Activated CD4-positive, alpha-beta memory T cell treated with anti-CD3 and anti-CD28 coated beads, Interleukin-2, amount 10 ng/mL, durations not matched to agents 7 days and 5 days (primary cell): ENCODE measurements at regions not wholly inside any gene's neighbourhood (a gene's known extent, or its start where the extent isn't known, plus 50 kb on each side); places are given as distances from the start of the nearest gene placed in this dataset.
"Not testable (repeated sequence)": the region's sequence is repeated elsewhere in the genome, so short reads cannot be mapped to it uniquely, and the experiment has no call there.

Experiments used
- CTCF ChIA-PET: fragments of 350-600 bp; sonication (Branson Sonifier 250); formaldehyde crosslinking; loops from one replicate; lab custom pipeline; 2021; ENCODE audit warnings: antibody characterized with exemption, inconsistent platforms; lab: Charles Lee
- POLR2A ChIA-PET: fragments of 350-600 bp; sonication (Branson Sonifier 250); formaldehyde crosslinking; loops from one replicate; lab custom pipeline; 2021; ENCODE audit warnings: antibody characterized with exemption; lab: Charles Lee
- DNase-seq: peaks from one replicate; pipeline ENCODE4 v3.0.0-alpha.2; 2020
- H3K27ac Mint-ChIP-seq: one replicate; pipeline ENCODE4 v1.8.0; 2021; ENCODE audit warnings: mild to moderate bottlenecking, mixed read lengths
- H3K27me3 Mint-ChIP-seq: one replicate; pipeline ENCODE4 v1.8.0; 2021; ENCODE audit warnings: mixed read lengths
- H3K36me3 Mint-ChIP-seq: one replicate; pipeline ENCODE4 v1.8.0; 2021; ENCODE audit warnings: low read depth, mixed read lengths
- H3K4me1 Mint-ChIP-seq: one replicate; pipeline ENCODE4 v1.8.0; 2021; ENCODE audit warnings: mixed read lengths
- H3K4me3 Mint-ChIP-seq: one replicate; pipeline ENCODE4 v1.8.0; 2021; ENCODE audit warnings: mild to moderate bottlenecking, mixed read lengths
- H3K9me3 Mint-ChIP-seq: one replicate; pipeline ENCODE4 v1.8.0; 2021; ENCODE audit warnings: mixed read lengths

DNA sequence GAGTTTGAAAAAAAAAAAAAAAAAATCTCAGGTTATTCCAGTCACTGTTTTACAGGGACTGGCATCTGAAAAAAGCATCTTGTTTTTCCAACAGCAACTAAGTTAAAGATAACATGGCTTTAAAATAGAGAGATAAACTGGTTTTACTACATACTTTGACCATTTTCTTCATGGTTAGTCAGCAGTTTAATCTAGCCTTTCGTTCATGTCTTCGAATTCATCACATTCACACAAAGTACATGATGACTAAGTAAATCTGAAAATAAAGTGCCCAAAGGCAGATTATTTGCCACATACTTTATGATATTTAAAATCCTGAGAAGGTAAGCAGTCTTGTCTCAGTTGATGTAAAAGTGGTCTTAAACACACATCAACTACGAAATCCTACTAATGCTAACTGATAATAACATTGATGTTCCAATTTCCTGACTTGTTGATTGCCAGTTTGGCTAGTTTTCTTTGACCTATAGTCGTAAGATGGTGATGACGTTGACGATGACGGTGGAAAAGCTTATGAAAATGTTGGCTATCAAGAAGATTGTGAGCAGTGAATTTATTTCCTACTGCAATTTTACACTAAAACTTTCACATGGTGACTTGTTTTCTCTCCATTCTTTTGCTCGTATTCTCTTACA lies 540.5 kb upstream of the BOD1L1 start:
- no peak overlapping the region for H3K27ac Mint-ChIP-seq
- DNase-seq, result no peak
- H3K4me3 Mint-ChIP-seq, result no peak overlapping the region
- no peaks in the 10 kb centered on the region for H3K27me3 Mint-ChIP-seq
- no peaks in the 10 kb centered on the region for H3K36me3 Mint-ChIP-seq
- POLR2A ChIA-PET, result no interaction called here
- CTCF ChIA-PET, result no interaction called here
- peaks cover 7% of the 10 kb centered on the region for H3K9me3 Mint-ChIP-seq
- H3K4me1 Mint-ChIP-seq, result no peaks in the 10 kb centered on the region

DNA sequence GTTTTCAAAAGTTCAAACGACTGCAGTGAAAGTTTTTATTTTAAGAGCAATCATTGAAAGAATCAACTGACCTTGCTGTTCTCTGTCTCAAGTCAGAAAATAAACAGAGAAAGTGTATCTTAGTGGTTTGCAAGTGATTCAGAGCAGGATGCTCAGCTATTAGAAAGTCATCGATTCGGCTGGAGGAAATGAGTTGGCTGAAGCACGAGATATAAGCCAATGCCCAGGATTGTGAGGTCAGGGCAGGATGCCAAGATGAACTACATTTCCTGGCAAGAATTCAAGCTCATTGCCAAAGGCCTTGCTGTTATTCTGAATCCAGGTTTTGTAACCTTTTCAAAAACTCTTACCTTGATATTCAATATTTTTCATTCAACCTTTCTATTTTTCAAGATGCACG lies 541.4 kb upstream of the BOD1L1 start:
- DNase-seq, result no peak
- no peaks in the 10 kb centered on the region for H3K36me3 Mint-ChIP-seq
- POLR2A ChIA-PET, result no interaction called here
- no peaks in the 10 kb centered on the region for H3K27me3 Mint-ChIP-seq
- CTCF ChIA-PET, result no interaction called here
- H3K27ac Mint-ChIP-seq, result no peak overlapping the region
- no peak overlapping the region for H3K4me3 Mint-ChIP-seq
- H3K9me3 Mint-ChIP-seq, result peaks cover 7% of the 10 kb centered on the region
- H3K4me1 Mint-ChIP-seq, result no peaks in the 10 kb centered on the region

DNA sequence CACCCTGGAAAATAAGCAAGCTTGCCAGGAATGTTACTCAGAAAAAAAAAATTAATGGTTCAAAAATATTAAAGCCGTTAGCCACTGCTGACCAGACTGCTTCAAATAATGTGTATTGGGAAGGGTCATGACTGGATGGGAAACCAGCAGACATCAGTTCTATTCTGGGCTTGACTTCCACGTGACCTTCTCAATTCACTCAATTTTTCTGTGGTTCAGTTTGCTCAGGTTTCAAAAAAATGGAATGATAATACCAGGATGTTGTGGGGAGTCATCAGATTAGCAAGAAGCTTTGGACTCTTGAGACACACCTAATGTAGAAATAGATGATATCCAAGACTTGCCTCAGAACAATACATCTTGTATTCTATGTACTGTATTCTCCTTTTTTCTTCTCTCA lies 541.9 kb upstream of the BOD1L1 start:
- POLR2A ChIA-PET, result no interaction called here

DNA sequence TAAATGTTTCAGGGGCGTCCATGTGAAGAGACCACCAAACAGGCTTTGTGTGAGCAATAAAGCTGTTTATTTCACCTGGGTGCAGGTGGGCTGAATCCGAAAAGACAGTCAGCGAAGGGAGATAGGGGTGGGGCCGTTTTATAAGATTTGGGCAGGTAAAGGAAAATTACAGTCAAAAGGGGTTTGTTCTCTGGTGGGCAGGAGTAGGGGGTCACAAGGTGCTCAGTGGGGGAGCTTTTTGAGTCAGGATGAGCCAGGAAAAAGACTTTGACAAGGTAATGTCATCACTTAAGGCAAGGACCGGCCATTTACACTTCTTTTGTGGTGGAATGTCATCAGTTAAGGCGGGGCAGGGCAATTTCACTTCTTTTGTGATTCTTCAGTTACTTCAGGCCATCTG lies 542.4 kb upstream of the BOD1L1 start:
- H3K36me3 Mint-ChIP-seq, H3K4me1 Mint-ChIP-seq, DNase-seq, H3K4me3 Mint-ChIP-seq, H3K9me3 Mint-ChIP-seq, H3K27ac Mint-ChIP-seq, H3K27me3 Mint-ChIP-seq, CTCF ChIA-PET, POLR2A ChIA-PET: not testable (repeated sequence)

More for the DNA sequence above, 541.9 kb upstream of the BOD1L1 start:
- Mint-ChIP-seq H3K9me3 (peaks cover 7% of the 10 kb centered on the region), H3K36me3 (no peaks in the 10 kb centered on the region), H3K4me3 (no peak overlapping the region), H3K27ac (no peak overlapping the region), H3K4me1 (no peaks in the 10 kb centered on the region), H3K27me3 (no peaks in the 10 kb centered on the region)
- CTCF ChIA-PET, result no interaction called here
- no peak for DNase-seq

DNA sequence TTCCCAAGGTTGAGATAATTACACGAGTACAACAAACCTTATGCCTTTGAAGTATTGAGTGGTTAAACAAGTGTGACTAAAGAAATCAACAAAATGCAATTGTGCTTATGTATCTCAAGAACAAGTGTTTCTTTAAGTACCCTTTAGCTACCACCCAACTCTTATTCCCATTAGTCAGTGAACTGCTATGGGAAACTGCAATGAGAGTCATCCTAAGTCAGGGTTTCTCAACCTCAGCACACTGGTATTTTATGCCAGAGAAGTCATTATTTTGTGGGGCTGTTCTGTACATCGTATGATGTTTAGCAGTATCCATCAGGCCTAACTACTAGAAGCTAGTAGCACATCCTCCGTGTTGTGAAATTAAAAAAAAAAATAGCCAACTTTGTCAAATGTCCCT lies 549.1 kb upstream of the BOD1L1 start:
- no peaks in the 10 kb centered on the region for H3K27me3 Mint-ChIP-seq
- no peak overlapping the region for H3K27ac Mint-ChIP-seq
- ChIA-PET POLR2A (no interaction called here), CTCF (no interaction called here)
- H3K9me3 Mint-ChIP-seq, result no peaks in the 10 kb centered on the region
- H3K36me3 Mint-ChIP-seq, result no peaks in the 10 kb centered on the region
- no peak for DNase-seq
- no peak overlapping the region for H3K4me3 Mint-ChIP-seq
- peaks cover 17% of the 10 kb centered on the region for H3K4me1 Mint-ChIP-seq

DNA sequence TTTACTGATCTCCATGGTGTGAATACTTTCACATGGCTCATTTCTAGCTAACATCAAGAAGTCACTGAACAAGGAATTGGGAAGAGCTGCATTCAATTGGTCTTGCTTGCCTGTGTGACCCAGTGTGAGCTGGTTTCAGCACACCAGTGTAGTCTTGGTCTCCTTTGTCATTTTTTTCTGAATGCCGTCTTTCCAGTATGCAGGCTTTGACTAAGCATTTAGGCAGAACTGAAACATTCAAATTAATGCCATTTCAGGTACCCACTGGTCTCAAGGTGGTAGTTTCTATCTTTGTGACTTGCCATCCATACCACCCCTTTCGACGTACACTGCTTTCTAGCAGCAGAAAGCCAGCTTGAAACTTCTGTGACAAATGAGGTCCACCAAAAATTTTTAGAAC lies 550.5 kb upstream of the BOD1L1 start:
- POLR2A ChIA-PET, result no interaction called here
- Mint-ChIP-seq H3K27ac (no peak overlapping the region), H3K4me1 (peaks cover 17% of the 10 kb centered on the region), H3K4me3 (no peak overlapping the region), H3K9me3 (no peaks in the 10 kb centered on the region), H3K27me3 (no peaks in the 10 kb centered on the region), H3K36me3 (no peaks in the 10 kb centered on the region)
- no peak for DNase-seq
- CTCF ChIA-PET, result no interaction called here

DNA sequence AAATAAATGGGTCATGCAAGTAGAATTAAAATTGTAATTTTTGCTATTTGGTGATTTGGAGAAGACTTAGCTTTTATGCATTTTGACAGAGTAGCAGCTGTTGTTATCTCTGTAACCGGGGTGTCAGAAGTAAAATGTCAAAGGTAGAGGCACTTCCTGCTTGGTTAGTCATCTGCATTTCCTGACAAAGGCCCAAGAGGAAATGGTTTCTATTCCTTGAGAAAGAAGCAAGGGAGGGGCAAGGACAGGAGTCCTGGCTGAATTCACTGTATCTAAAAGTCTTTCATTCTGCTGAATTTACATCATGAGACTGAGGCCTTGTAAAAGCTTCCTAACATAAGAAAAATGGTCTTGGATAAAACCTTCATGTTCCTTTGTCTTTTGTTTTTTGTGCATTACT lies 550.9 kb upstream of the BOD1L1 start:
- H3K36me3 Mint-ChIP-seq, result no peaks in the 10 kb centered on the region
- no peaks in the 10 kb centered on the region for H3K27me3 Mint-ChIP-seq
- CTCF ChIA-PET, result no interaction called here
- POLR2A ChIA-PET, result no interaction called here
- H3K4me1 Mint-ChIP-seq, result peaks cover 17% of the 10 kb centered on the region
- no peaks in the 10 kb centered on the region for H3K9me3 Mint-ChIP-seq
- H3K4me3 Mint-ChIP-seq, result no peak overlapping the region
- no peak overlapping the region for H3K27ac Mint-ChIP-seq
- DNase-seq, result no peak

DNA sequence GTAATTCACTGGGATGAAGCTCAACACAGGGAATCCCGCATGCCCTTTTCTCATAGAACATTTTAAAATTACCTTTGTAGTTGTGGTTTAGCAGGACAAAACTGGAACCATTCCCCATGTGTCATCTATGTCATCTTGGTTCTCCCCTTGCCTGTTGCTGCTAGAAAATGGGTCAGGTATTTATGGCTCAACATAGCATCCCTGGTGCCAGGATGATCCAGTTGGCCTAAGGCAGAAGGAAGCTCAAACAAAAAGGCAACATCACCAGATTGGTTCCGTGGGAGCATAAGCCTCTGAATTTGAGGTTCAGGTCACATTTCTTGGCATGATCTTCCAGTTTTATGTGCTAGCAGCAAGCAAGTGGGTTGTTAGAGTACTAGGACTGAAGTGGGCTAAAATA lies 552.6 kb upstream of the BOD1L1 start:
- ChIA-PET POLR2A (no interaction called here), CTCF (no interaction called here)
- H3K4me3 Mint-ChIP-seq, result no peak overlapping the region
- peaks cover 17% of the 10 kb centered on the region for H3K4me1 Mint-ChIP-seq
- DNase-seq, result no peak
- H3K9me3 Mint-ChIP-seq, result no peaks in the 10 kb centered on the region
- H3K27ac Mint-ChIP-seq, result no peak overlapping the region
- H3K27me3 Mint-ChIP-seq, result no peaks in the 10 kb centered on the region
- no peaks in the 10 kb centered on the region for H3K36me3 Mint-ChIP-seq

DNA sequence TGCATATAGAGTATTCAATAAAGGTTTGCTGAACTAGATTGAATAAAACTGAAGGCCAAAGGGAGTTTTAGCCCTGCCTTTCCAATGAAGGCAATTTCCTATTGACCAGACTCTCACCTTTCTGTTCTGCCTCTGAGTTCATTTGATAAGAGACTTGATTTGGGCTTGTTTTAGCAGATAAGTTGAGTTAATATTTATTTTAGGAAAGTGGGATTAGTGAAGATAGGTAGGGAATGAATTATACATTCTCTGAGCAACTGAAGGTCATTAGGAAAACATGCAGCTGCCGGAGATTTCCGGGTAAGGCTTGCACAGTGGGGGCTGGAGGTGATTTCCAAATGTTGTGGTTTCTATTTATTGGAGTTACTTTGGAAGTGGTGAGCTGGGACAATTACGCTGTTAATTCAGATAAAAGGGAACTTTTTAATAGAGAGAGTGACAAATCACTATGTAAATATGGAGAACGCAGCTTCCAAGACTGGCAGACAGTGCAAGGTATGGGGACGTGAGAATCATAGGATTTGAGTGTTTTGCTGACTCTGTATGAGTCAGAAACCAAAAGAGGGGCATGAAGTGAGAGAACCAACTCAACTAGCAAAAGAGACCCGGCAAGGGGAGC lies 553.6 kb upstream of the BOD1L1 start:
- peaks cover 17% of the 10 kb centered on the region for H3K4me1 Mint-ChIP-seq
- CTCF ChIA-PET, result no interaction called here
- no peak overlapping the region for H3K4me3 Mint-ChIP-seq
- no peaks in the 10 kb centered on the region for H3K36me3 Mint-ChIP-seq
- DNase-seq, result no peak
- H3K27ac Mint-ChIP-seq, result no peak overlapping the region
- no peaks in the 10 kb centered on the region for H3K9me3 Mint-ChIP-seq
- POLR2A ChIA-PET, result no interaction called here
- H3K27me3 Mint-ChIP-seq, result no peaks in the 10 kb centered on the region

DNA sequence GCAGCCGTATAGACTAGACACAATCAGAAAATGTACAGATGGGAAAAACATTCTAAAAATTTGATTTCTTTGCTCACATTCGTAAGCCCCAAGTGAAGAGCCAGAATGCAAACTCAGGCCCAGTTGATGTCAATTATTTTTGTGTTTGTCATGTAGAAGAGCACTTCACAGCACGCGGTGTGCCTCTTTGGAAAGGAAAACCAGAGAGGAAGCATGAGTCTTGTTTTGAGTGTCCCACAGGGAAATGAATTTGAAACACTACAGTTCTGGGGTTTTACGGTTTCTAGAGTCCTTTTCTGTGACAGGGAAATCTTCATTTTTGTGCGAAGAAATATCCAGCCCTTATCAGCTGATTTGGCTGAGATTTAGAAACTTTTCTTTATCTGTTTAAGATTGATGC lies 554.6 kb upstream of the BOD1L1 start:
- POLR2A ChIA-PET, result no interaction called here
- CTCF ChIA-PET, result no interaction called here
- no peaks in the 10 kb centered on the region for H3K9me3 Mint-ChIP-seq
- H3K36me3 Mint-ChIP-seq, result no peaks in the 10 kb centered on the region
- no peaks in the 10 kb centered on the region for H3K27me3 Mint-ChIP-seq
- no peak for DNase-seq
- H3K4me3 Mint-ChIP-seq, result no peak overlapping the region
- H3K4me1 Mint-ChIP-seq, result peaks cover 15% of the 10 kb centered on the region
- H3K27ac Mint-ChIP-seq, result no peak overlapping the region

DNA sequence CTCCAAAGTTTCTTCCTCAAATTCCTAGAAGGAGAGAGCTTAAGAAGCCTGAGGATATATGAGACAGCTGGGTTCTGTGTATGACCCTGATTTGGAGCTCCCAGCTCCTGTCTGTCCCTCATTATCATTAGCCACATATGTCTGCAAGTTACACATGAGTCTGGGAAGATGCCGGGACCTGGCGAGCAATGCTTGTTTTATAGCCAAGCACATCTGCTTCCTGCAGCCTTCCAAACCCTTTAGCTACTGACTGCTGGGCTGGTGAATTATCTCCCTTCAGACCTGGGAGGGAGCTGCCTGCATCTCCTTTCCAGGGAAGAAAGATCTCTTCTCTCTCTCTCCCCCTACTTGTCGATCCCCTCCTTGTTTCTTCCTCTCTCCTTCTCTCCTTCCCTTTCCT lies 556.7 kb upstream of the BOD1L1 start:
- Mint-ChIP-seq H3K27ac (no peak overlapping the region), H3K4me3 (no peak overlapping the region), H3K9me3 (no peaks in the 10 kb centered on the region), H3K27me3 (no peaks in the 10 kb centered on the region), H3K4me1 (no peaks in the 10 kb centered on the region), H3K36me3 (no peaks in the 10 kb centered on the region)
- ChIA-PET POLR2A (no interaction called here), CTCF (no interaction called here)
- no peak for DNase-seq

DNA sequence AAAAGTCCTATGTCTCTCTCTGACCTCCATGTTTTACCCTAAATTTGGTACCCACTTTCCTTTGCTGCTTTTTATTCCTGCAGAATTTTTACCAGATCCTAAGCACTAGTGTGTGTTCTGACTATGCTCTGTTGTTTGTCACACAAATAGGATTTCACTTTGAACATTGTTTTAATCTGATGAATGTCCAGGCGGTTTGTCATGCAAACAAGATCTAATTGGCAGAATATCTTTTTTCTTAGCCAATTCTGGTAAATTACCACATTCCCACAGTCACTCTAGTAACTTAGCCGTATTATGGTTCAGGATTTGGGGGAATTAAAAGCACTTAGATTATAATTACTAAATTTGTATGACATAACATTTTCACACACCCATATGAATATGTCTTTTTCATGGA lies 557.2 kb upstream of the BOD1L1 start:
- Mint-ChIP-seq H3K9me3 (no peaks in the 10 kb centered on the region), H3K4me1 (no peaks in the 10 kb centered on the region), H3K4me3 (no peak overlapping the region), H3K27ac (no peak overlapping the region), H3K27me3 (no peaks in the 10 kb centered on the region), H3K36me3 (no peaks in the 10 kb centered on the region)
- DNase-seq, result no peak
- POLR2A ChIA-PET, result no interaction called here
- CTCF ChIA-PET, result no interaction called here

DNA sequence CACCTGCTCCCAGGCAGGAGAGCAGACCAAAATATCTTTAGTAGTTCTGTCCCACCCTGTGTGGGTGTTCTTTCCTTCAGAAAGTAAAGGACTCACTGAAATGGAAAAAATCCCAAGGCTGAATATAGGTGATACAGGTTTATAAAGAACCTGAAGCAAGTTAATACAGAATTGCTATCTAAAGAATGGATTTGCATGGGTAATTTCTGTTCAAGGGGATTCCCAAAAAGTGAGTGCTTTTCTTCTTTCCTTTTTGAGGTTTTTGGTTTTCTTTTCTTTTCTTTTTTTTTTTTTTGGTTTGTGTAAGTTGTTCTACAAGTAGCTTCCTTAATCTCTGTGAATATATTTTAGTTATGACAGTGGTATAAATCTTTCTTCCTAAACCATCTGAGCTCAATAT lies 560.7 kb upstream of the BOD1L1 start:
- H3K27me3 Mint-ChIP-seq, result no peaks in the 10 kb centered on the region
- H3K36me3 Mint-ChIP-seq, result no peaks in the 10 kb centered on the region
- H3K9me3 Mint-ChIP-seq, result no peaks in the 10 kb centered on the region
- H3K4me3 Mint-ChIP-seq, result no peak overlapping the region
- H3K4me1 Mint-ChIP-seq, result no peaks in the 10 kb centered on the region
- ChIA-PET POLR2A (no interaction called here), CTCF (interaction anchor here (0.7 kb wide), 1 partner anchor 1343 kb away, joined by 3 read pairs; no protein-coding TSS in a partner anchor)
- no peak for DNase-seq
- H3K27ac Mint-ChIP-seq, result no peak overlapping the region

DNA sequence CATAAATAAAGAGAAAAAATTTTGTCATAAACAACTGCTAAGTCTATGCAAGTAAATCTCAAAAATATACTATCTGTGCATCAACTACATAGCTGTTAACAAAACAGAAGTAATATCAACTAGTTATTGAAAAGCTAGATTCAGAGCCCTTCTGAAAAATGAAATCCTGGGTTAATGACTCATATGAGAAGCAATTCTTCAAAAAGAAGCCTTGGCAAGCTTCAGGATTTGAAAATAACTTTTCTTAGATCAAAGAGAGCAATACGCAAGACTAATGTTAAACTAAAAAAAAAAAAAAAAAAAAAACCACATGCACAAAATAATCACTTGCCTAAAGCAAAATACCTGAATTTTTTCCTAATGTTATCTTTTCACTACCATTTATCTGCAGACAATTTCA lies 566.1 kb upstream of the BOD1L1 start:
- CTCF ChIA-PET, result interaction anchor here (0.7 kb wide), 1 partner anchor 23 kb away, joined by 3 read pairs; no protein-coding TSS in a partner anchor
- Mint-ChIP-seq H3K4me3 (no peak overlapping the region), H3K36me3 (no peaks in the 10 kb centered on the region), H3K9me3 (no peaks in the 10 kb centered on the region), H3K27ac (no peak overlapping the region), H3K4me1 (no peaks in the 10 kb centered on the region), H3K27me3 (no peaks in the 10 kb centered on the region)
- POLR2A ChIA-PET, result no interaction called here
- DNase-seq, result no peak
